ENCODE measurements at regions not wholly inside any gene's neighbourhood (a gene's known extent, or its start where the extent isn't known, plus 50 kb on each side); places are given as distances from the start of the nearest gene placed in this dataset.

GRCh38 chr3:113075588-113075987 is 84.8 kb downstream of the GTPBP8 start:
- H3K9me3 Mint-ChIP-seq = peaks cover 0 to 3% (median 0%) of the 10 kb centered on the region in 9 donors
- H3K4me1 Mint-ChIP-seq = peaks cover 0 to 2% (median under 1%) of the 10 kb centered on the region in 4 donors
- peaks cover 5 to 16% (median 13%) of the 10 kb centered on the region in 3 donors for H3K36me3 Mint-ChIP-seq
- ATAC-seq = no peak
- no peak for DNase-seq
- H3K4me3 Mint-ChIP-seq = no peak overlapping the region
- H3K27me3 Mint-ChIP-seq = peaks cover 0 to 1% (median 0%) of the 10 kb centered on the region in 5 donors
- no peak overlapping the region for H3K27ac Mint-ChIP-seq
- POLR2A ChIA-PET = no interaction called here

DNA sequence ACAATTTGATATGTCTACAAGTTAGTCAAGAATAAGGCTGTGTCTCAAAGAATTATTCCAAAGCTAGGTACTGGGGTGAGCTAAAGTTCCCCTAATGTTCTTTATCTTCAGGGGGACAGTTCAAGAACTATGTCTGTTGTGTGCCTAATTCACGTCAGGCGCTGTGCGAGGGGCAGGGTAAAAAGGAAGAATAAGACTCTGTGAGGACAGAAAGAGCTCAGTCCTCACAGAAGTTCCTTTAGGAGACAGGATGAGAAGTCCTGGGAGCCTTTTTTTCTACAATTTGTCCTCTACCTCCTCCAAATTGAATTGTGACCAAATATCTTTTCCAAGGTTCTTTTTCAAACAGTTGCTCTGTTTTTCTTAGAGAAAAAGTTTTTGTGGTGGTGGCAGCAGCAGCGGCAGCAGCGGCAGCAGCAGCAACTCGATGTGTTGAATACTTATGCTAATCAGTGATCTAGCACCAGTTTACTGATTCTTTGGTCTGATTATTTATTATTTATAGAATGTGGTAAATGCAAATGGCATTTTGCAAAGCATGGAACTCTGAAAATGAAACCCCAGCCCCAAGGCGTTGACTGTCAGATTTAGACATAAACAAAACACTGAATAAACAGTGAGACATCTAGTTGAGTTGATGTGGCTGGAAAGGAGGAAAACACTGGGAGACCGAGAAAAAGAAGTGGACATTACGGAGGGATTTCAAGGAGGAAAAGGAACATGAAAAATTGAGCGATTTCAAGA is 88.6 kb downstream of the GTPBP8 start:
- H3K4me1 Mint-ChIP-seq = peaks cover 0 to 2% (median under 1%) of the 10 kb centered on the region in 4 donors
- H3K27me3 Mint-ChIP-seq = peaks cover 0 to 1% (median 0%) of the 10 kb centered on the region in 5 donors
- H3K9me3 Mint-ChIP-seq = peaks cover 0 to 2% (median 0%) of the 10 kb centered on the region in 9 donors
- peaks cover 5 to 8% (median 7%) of the 10 kb centered on the region in 3 donors for H3K36me3 Mint-ChIP-seq
- ATAC-seq = no peak
- POLR2A ChIA-PET = no interaction called here
- no peak overlapping the region for H3K27ac Mint-ChIP-seq
- no peak overlapping the region for H3K4me3 Mint-ChIP-seq
- DNase-seq = no peak

GRCh38 chr3:113084777-113085176 is 94.0 kb downstream of the GTPBP8 start:
- no peak for ATAC-seq
- Mint-ChIP-seq H3K36me3 (peaks cover 8 to 29% (median 24%) of the 10 kb centered on the region in 3 donors), H3K27ac (no peak overlapping the region), H3K4me3 (no peak overlapping the region), H3K9me3 (peaks cover 0 to 2% (median 0%) of the 10 kb centered on the region in 9 donors), H3K27me3 (no peaks in the 10 kb centered on the region), H3K4me1 (peaks cover 0 to 3% (median under 1%) of the 10 kb centered on the region in 4 donors)
- no peak for DNase-seq
- POLR2A ChIA-PET = no interaction called here

GRCh38 chr3:113086560-113087461 is 96.0 kb downstream of the GTPBP8 start:
- DNase-seq = no peak
- Mint-ChIP-seq H3K4me1 (peaks cover 0 to 3% (median 0%) of the 10 kb centered on the region in 4 donors), H3K4me3 (no peak overlapping the region), H3K27ac (no peak overlapping the region), H3K27me3 (no peaks in the 10 kb centered on the region), H3K36me3 (peaks cover 10 to 38% (median 29%) of the 10 kb centered on the region in 3 donors), H3K9me3 (peaks cover 0 to 2% (median 0%) of the 10 kb centered on the region in 9 donors)
- POLR2A ChIA-PET = no interaction called here
- ATAC-seq = no peak

GRCh38 chr3:113088616-113089015 is 97.8 kb downstream of the GTPBP8 start:
- no peaks in the 10 kb centered on the region for H3K27me3 Mint-ChIP-seq
- peaks cover 10 to 42% (median 29%) of the 10 kb centered on the region in 3 donors for H3K36me3 Mint-ChIP-seq
- H3K9me3 Mint-ChIP-seq = no peaks in the 10 kb centered on the region
- no peak overlapping the region for H3K4me3 Mint-ChIP-seq
- DNase-seq (no peak), ATAC-seq (no peak)
- H3K27ac Mint-ChIP-seq = peak overlapping the region in 1 of 10 donors; percentile 15
- H3K4me1 Mint-ChIP-seq = peaks cover 0 to 3% (median 0%) of the 10 kb centered on the region in 4 donors
- POLR2A ChIA-PET = no interaction called here

GRCh38 chr3:113091417-113091816 is 100.6 kb downstream of the GTPBP8 start:
- H3K27ac Mint-ChIP-seq = no peak overlapping the region
- POLR2A ChIA-PET = no interaction called here
- DNase-seq (no peak), ATAC-seq (no peak)
- peaks cover 10 to 31% (median 23%) of the 10 kb centered on the region in 3 donors for H3K36me3 Mint-ChIP-seq
- H3K27me3 Mint-ChIP-seq = no peaks in the 10 kb centered on the region
- H3K4me3 Mint-ChIP-seq = no peak overlapping the region
- no peaks in the 10 kb centered on the region for H3K9me3 Mint-ChIP-seq
- H3K4me1 Mint-ChIP-seq = no peaks in the 10 kb centered on the region

DNA sequence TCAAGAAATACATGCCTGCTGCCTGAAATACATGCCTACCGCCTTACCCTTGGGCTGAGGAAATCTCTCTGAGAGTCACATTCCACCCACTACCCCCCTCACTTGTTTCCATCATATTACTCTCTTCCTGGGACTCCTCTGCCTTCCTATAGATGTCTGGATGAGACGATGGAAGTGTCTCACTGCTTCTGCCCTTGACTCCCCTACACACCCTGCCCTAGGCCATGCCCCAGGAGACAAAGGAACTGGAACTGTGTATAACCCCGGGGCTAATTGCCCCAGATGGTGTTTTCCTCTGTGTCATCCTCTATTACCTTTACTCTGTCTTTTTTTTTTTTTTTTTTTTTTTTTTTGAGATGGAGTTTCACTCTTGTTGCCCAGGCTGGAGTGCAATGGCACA is 102.0 kb downstream of the GTPBP8 start:
- peaks cover 14 to 31% (median 23%) of the 10 kb centered on the region in 3 donors for H3K36me3 Mint-ChIP-seq
- POLR2A ChIA-PET = no interaction called here
- H3K9me3 Mint-ChIP-seq = no peaks in the 10 kb centered on the region
- no peak for DNase-seq
- H3K27me3 Mint-ChIP-seq = no peaks in the 10 kb centered on the region
- no peaks in the 10 kb centered on the region for H3K4me1 Mint-ChIP-seq
- no peak overlapping the region for H3K4me3 Mint-ChIP-seq
- H3K27ac Mint-ChIP-seq = peak overlapping the region in 1 of 10 donors; percentile 33
- ATAC-seq = no peak

- H3K4me3 Mint-ChIP-seq = no peak overlapping the region
- no peaks in the 10 kb centered on the region for H3K27me3 Mint-ChIP-seq
- DNase-seq (no peak), ATAC-seq (no peak)
- H3K9me3 Mint-ChIP-seq = peaks cover 0 to 6% (median 0%) of the 10 kb centered on the region in 9 donors
- POLR2A ChIA-PET = no interaction called here
- peaks cover 10 to 15% (median 13%) of the 10 kb centered on the region in 3 donors for H3K36me3 Mint-ChIP-seq
- no peaks in the 10 kb centered on the region for H3K4me1 Mint-ChIP-seq
- no peak overlapping the region for H3K27ac Mint-ChIP-seq
These were observed 103.8 kb downstream of the GTPBP8 start for GRCh38 chr3:113094337-113095221.

DNA sequence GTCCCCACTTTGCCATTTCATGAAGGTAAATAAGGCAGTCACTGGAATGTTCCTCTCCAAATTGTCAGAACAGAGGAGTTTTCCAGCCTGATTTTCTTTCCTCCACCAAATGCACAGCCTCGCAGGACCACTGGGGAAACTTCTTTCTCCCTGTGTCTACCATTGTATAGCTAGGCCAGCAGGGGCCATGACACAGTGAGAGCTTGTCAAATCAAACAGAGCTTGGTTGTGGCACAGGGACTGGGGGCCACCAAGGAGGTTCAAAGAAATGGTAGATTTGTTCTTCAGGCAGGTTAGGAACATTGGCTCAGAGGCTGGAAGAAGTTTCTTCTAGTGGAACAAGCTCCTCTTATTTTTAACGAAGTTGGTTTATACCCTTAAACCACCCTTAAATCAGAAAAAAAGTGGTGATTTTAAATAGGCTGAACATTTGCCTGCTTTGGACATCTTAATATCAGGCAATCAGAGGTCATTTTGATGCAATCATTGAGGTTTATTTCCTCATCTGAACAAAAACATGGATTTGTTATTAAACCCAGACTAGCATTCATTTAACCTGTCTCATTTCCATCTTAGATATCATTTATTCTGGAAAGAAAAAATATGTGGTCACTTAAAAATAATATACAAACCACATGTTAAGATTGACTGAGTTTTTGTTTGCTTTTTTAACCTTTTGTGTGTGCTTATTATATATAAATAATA is 105.6 kb downstream of the GTPBP8 start:
- H3K27ac Mint-ChIP-seq = no peak overlapping the region
- peaks cover 0 to 8% (median 0%) of the 10 kb centered on the region in 9 donors for H3K9me3 Mint-ChIP-seq
- no peak for DNase-seq
- peaks cover 6 to 11% (median 7%) of the 10 kb centered on the region in 3 donors for H3K36me3 Mint-ChIP-seq
- no peaks in the 10 kb centered on the region for H3K27me3 Mint-ChIP-seq
- H3K4me1 Mint-ChIP-seq = no peaks in the 10 kb centered on the region
- H3K4me3 Mint-ChIP-seq = no peak overlapping the region
- POLR2A ChIA-PET = no interaction called here
- ATAC-seq = no peak

DNA sequence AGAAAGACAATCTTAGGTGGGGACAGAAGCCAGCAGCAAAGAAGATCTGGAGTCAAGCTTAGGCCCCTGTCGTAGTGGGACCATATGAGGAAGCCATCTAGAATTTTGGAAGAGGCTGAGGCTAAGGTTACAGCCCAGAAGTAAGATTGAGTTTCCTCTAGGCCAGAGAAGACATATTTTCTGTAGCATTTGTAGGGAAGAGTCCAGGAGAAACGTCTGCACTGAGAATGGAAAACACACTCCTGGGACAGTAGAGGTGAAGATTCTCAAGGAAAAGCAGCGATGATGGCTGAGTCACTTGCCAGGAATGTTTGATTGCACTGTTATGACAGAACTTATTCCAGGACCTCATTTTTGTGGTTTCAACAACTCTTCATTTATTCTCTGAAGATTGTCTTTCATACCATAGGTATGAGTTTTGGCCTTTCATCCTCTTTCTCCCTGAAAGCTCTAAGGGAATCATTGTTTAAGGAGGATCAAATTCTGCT is 107.2 kb downstream of the GTPBP8 start:
- DNase-seq (no peak), ATAC-seq (no peak)
- H3K4me3 Mint-ChIP-seq = no peak overlapping the region
- POLR2A ChIA-PET = interaction anchor here (0.6 kb wide), 1 partner anchor 18 kb away, joined by 3 read pairs; no protein-coding TSS in a partner anchor
- H3K9me3 Mint-ChIP-seq = peaks cover 0 to 12% (median 0%) of the 10 kb centered on the region in 9 donors
- no peaks in the 10 kb centered on the region for H3K4me1 Mint-ChIP-seq
- H3K27me3 Mint-ChIP-seq = no peaks in the 10 kb centered on the region
- peaks cover under 1 to 20% (median 6%) of the 10 kb centered on the region in 3 donors for H3K36me3 Mint-ChIP-seq
- no peak overlapping the region for H3K27ac Mint-ChIP-seq

- no peak overlapping the region for H3K4me3 Mint-ChIP-seq
- H3K9me3 Mint-ChIP-seq = peaks cover 0 to 12% (median 0%) of the 10 kb centered on the region in 9 donors
These were observed 109.3 kb downstream of the GTPBP8 start for GRCh38 chr3:113100063-113100462.

More at GRCh38 chr3:113100063-113100462, 109.3 kb downstream of the GTPBP8 start:
- Mint-ChIP-seq H3K36me3 (peaks cover 2 to 20% (median 6%) of the 10 kb centered on the region in 3 donors), H3K27me3 (no peaks in the 10 kb centered on the region), H3K27ac (no peak overlapping the region), H3K4me1 (peaks cover 0 to 2% (median 0%) of the 10 kb centered on the region in 4 donors)
- no peak for ATAC-seq
- DNase-seq = no peak
- POLR2A ChIA-PET = no interaction called here

Data from naive thymus-derived CD8-positive, alpha-beta T cell (primary cell).